Renal cortex interstitium (tissue), 11 donors: ENCODE measurements at regions not wholly inside any gene's neighbourhood (a gene's known extent, or its start where the extent isn't known, plus 50 kb on each side); places are given as distances from the start of the nearest gene placed in this dataset.
A peak's percentile ranks its signal among the peaks of the same experiment; 100 is the strongest.

ENCODE experiments used
- DNase-seq, 11 donors: peaks; one replicate each; pipeline ENCODE4 v3.0.0-alpha.2; 2013; ENCODE audit warnings: low read depth in 9 of 11, low spot score in 4 of 11; ENCODE audit errors: extremely low read depth in 1 of 11

DNA sequence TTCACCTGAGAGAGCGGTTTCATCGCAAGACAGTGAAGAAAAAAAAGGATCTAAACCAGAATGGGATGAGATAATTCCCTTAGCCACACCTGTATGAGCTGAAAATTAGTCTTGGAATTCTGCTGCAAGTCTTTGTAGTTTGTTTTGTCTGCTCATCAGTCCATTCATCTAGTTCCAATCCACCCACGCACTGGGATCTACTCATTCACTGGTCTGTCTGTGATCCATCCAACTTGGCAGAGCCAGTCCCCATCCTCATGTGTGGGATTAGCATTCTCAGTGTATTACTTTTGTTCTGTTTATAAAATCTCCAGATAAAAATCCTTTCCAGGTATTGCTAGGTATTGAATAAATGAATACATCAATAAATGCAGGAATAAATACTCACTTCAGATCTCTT is 266.5 kb upstream of the USP24 start:
- DNase-seq = no peak

DNA sequence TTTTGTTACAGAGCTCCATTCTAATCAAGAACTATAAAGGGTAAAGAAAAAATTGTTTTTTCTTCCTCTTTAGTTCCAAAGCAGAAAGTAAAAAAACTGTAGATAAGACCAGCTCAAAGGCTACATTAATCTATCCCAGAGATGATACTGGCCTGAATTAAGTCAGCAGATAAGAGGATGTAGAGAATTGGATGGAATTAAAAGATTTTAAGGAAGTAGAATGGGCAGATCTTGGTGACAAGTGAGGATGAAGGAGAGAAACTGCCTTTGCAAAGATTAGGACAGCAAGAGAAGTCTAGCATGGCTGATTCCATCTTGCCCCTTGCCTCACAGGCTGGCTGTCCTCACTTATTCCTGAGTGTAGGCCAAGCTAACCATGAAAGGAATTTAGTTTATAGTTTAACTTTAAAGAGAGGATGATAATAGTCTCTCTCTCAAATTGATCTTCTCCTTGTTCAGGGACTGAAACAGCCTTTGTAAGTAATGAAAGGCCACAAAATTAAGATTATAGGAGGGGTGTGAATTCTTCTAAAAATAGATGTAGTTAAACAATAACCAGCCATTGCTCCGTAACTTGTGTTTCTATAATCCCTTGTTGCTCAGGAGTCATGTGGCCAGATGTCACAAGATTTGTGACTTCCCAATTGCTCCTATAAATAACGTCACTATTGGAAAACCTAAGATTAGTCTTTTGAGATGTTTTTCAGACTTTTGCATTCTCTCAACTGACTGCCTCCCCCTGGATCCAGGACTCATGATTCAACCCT is 265.0 kb upstream of the USP24 start:
- DNase-seq = no peak

DNA sequence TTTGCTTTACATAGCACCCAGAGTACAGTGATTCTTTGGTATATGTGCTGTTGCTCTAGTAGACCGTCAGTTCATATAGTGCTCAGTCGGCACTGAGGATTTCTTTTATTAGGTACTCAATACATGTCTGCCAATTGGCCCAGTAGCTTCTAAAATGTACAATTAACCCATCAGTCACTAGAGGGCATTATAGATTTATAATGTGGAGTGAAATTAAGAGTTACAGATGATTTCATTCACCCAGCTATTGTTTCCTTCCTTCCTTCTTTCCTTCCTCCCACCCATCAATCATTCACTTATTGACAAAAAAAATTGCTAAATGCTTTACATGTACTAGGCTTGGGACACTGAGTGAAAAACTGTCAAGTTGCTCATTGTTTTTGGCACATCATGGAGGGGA is 263.6 kb upstream of the USP24 start:
- DNase-seq = no peak

DNA sequence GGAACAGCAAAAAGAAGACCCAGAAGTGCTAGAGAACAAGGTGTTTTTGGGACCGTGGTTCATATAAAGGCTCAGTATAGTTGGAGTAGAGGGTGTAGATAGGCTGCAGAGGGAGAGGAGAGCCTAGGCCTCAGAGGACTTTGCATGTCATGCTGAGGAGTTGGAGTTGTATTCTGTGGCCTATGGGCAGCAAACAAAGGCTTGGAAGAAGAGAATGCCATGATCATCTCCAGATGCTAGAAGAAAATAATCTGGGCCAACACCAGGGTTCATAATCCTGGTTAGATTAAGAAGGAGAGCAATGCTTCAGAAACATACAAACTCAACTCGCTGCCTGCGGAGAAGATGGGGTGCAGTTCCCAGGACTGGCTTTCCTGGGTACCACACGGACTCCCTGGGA is 262.8 kb upstream of the USP24 start:
- DNase-seq = no peak

DNA sequence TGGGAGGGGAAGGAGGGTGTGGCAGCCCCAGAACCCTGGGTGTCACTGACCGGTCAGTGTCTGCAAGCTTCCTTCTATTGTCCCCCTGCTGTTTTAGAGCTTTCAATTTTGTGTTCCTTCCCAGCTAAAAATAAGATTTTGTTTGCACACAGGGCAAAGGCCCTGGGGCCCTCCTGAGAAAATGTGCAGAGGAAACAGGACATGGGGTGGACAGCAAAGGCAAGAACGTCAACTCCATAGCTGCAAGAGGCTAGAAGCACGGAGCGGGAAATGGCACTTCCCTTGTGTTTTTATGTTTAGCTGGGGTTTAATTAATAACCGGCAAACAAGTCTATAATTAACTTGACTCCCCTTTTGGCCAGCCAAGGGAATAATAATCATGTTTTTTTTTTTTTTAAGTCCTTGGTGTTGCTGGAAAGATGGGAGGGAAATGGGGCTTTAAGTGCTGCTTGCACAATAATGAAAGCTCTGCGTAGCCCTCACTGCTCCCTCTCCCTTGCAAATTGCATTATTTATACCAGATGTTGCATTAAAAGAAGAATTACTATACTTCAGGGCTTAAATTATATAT is 261.4 kb upstream of the USP24 start:
- DNase-seq = peak in 9 of 11 donors; percentile 31 to 78 (median 55)

DNA sequence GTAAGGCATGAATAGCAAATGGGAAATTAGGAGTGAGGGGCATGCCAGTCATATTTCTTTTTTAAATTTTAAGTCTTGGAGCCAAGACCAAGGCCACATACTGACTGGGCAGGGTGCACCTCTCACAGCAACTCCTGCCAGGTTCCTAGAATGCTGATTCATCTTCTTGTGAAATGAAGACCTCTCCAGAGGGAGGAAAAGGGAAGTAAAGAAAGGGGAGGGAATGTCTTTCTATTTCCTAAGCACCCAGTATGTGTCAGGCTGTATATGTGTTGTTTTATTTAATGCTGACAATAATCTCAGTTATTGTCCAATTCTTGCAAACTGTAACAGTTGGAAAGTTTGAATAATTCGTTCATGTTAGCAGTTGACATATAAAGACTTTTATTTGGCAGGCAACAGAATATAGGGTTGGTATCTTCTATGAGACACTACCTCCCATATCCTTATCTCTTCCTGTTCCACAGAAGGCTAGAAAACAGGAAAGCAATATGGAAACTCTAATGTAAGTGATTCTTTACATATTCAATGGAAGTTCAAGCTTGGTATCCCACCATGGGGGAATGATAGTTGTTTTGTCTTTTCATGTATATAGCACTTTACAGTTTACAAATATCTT is 259.1 kb upstream of the USP24 start:
- no peak for DNase-seq

DNA sequence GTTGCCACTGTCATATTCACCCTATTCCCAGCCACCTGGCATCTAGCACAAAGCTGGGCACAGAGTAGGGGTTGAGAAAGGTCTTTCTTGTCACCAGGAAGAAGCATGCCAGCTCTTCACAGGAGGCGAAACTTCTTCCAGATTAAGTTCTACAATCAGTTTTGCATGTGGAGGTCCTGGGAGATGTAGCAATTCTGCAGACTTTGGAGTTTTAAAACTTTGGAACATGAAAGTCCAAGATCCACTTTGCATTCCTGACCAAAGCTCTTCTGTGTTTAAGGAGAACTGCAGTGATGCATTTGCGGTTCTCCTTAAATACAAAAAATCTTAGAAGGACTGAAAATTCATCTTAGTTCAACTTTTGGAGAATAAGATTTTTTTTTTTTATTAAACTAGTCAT is 258.5 kb upstream of the USP24 start:
- DNase-seq = no peak

DNA sequence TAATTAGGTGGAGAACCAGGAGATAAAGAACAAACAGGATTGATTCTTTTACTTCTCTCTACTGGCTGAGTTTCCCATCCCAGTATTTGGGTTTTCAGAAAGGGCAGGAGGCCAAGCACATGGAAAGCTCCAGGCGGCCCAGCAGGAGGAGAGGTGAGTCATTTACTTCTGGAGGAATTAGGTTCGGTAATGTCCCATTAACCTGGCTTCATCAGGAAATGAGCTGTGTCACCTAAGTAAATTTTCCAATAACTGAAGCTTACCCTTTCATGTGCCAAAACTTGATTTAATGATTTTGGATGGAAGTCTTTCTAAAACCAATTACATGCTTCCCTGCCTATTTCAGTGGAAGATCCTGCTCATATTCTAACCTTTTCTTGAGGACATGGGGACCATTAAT is 257.6 kb upstream of the USP24 start:
- DNase-seq = no peak

DNA sequence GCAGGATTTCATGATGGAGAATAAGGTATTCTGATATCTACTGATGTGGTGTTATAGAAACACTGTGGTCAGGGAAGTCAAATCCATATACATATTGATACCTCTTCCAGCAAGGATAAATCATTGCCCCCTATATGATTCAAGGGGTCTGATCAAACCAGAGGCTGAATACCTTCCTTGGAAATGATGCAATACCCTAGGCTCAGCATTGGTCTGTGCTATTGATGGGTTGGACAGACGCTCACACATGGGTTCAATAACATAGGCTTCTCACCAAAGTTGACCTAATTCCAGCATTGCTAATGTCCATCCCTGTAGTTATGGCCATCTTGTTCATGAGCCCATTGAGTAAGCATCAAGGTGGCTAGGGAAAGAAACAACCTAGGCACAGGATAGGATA is 257.0 kb upstream of the USP24 start:
- DNase-seq = no peak

DNA sequence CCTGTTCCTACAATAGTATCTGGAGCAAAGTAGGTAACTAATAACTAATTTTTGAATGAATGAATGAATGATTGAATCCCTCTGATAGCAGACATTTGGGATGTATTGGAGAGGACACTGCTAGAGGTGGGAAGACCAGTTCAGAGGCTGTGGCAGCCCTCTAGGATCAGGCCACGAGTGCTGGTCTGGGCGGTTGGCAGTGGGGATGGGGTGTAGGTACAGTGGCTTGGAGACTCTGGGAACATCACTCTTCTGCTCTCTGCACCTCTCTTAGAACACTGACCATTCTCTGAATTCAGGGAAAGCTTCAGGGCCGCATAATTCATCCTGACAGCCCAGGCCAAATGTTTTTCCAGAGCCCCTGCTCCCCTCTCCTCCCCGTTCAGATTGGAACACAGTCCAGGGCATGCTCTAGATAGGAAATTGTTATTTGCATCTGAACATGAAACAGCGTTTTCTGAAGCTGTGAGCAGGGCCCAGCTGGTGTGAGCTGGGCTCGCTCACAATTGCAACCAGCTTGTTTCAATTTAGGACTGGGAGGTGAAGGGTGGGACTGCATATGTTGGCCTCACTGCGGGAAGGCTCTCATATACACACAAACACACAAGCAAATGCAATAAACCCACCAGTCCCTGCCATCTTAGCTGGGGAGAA is 253.1 kb upstream of the USP24 start:
- no peak for DNase-seq

DNA sequence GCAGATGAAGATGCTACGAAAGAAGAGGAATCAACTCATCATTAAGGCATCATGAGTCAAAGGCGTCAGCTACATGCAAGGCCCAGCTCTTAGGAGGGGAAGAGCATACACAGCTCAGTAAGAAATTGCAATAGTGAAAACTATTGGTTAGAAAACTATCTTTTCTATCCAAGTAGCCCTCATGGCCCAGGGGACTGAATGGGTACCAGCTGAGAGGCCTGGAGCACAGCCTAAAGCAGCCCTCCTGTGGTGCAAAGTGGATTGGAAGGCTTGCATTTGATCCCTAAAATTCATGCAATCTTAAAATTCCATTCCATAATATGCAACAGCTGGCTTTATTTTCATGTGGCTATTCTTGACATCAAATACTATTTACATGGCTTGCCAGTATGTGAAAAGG is 251.8 kb upstream of the USP24 start:
- DNase-seq = no peak

DNA sequence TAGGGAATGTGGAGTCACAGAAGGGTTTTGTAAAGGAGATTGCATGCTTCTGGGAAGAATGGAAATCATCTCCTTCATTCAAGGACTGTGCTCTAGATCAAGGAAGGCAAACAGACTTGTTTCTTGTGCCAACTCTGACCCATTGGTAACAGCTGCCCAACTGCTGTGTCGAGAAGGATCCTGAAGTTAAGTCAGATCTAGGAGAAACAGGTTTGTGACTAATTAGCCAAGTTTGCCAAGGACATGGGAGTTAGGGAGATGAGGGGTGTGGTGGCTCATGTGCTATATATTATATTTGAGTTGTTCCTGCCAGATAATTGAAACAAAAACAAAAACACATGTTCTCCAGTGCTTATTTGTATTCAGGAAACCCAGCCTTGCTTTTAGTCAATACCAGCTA is 251.2 kb upstream of the USP24 start:
- no peak for DNase-seq

DNA sequence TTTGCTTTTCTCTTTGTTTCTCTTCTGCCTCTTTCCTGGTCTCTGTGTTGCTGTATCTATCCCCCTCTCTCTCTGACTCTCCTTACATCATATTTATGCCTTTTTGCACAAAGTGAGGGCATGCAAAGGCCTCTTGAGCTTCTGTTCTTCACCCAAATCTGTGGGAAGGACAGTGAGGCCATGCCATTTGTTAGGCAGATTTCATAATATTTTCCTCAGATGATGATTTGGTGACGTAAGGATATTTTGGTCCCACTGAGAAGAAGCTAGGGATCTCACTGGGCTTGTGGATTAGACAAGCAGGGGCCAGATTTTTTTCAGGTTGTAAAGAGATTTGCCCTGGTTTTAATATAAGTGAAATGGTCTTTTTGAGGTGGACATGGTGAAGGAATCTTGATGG is 249.4 kb upstream of the USP24 start:
- DNase-seq = no peak

DNA sequence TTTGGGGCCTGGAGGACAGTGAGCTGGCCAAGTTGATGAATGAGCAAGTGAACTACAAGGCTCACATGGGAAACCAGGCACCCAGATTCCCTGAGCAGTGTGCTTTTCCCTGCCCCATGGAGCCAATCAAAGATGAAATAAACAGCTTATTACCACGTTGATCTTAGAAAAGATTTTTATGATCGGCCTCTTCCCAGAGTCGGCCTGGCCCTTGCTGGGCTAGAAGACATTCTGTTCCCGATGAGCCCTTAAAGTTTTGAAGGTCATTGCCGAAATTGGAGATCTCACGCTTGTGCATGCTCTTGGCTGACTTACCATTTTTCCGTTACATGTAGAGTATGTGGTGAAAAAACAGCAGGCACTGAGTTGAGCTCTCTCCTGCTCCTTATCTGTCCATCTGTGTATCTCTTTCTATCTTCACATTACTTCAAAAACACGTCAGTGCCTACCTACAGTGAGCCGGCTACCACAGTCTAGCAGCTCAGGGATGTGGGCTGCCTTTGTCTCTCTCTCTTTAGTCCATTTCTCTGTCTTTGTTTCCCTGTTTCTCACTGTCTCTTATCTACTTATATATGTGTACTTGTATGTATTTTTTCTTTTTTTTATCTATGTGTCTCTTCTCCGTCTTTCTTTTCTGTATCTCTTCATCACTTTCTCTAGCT is 248.8 kb upstream of the USP24 start:
- DNase-seq = no peak

DNA sequence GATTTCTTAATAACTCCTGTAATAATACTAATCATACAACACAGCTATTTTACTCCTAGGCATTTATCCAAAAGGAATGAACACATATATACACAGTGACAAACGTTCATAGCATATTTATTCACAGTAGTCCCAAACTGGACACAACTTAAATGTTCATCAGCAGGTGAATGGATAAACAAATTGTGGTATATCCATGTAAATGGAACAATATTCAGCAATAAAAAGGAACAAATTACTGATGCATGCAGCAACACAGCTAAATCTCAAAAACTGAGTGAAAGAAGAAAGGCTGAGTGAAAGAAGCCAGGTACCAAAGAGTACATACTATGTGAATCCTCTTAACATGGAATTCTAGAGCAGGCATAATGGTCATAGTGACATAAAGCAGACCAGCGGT is 242.7 kb upstream of the USP24 start:
- DNase-seq = no peak

DNA sequence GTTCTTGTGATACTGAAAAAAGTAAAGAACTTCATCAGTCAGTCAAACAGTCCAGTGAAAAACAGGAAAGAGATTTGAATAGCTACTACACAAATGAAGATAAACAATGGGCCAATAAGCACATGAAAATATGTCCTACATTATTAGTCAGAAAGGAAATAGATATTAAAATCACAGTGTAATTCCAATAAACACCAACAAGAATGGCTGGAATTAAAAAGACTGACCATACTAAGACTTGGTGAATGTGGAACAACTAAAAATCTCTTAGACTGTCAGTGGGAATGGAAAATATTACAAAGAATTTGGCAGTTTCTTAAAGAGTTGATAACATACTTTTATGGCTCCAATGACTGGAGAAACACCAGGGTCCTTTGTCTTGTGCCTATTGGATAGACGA is 241.8 kb upstream of the USP24 start:
- DNase-seq = no peak

DNA sequence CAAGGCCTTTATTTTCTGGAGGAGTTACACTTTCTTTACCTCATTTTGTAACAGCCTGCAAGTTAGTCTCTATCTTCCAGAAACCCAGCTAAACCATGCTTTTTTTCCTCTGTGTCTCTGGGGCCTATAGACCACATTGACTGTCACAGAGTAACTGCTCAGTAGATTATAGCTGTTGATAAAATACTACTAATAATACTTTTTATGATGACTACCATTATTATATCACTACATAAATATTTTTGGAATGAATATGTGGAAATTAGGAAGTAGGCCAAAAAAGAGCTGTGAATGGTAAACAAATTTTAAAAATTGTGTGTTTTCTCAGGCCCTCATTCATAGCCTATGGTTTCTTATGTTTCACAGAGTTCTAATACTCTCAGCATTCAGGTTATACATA is 233.1 kb upstream of the USP24 start:
- no peak for DNase-seq

DNA sequence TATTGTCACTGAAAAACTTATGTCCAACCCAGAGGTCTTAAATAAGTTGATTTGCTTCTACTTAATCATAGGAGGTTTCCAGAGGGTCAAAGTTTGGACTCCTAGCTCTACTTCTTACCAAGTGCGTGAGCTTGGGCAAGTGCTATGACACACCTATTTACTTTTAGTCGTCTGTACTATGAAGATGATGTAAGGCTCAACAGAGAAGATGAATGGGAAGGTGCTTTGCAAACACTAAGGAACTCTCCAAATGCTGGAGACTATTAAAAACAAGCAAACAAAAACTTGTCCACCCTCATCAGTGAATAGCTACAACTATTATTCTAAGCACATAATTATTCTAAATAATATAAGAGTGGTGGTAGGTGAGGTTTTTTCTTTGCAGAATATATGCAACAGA is 232.3 kb upstream of the USP24 start:
- no peak for DNase-seq

DNA sequence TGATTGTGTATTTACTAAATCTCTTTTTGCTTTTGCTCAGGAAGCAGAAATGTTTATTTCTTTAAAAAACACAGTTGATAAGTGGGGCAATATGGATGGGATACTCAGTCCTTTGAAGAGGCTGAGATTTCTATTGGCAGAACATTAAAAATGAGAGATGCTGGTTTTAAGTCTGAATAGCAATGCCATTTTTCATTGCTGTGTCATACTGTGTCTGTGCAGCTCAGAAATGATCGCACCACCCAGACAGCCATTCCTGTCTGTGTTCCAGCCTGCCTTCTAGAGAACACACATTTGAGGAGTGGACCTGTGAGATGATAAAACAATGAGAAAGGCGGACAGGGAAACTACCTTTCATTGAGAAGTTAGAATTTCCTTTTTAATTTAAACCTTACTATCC is 231.2 kb upstream of the USP24 start:
- no peak for DNase-seq

DNA sequence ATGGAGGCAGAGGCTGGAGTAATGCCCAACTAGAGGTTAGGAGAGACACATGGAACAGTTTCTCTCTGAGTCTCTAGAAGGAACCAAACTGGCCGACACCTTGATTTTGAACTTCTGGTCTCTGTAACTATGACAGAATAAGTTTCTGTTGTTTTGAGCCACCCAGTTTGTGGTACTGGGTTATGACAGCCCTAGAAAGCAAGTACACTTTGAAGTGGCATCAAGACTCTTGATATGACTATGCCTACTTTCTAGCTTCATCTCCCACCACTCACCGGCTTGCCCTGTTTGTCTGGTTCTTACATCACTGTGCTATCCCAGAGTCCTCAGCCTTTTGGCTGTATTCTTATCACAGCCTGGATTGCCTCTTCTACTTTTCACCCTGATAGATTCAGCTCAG is 230.3 kb upstream of the USP24 start:
- DNase-seq = no peak
